ENCODE measurements at regions not wholly inside any gene's neighbourhood (a gene's known extent, or its start where the extent isn't known, plus 50 kb on each side); places are given as distances from the start of the nearest gene placed in this dataset.

- no peak for DNase-seq (ENCODE audit: low spot score)
Observed at GRCh38 chr4:177696438-177696966, 254.3 kb upstream of the AGA start.

DNA sequence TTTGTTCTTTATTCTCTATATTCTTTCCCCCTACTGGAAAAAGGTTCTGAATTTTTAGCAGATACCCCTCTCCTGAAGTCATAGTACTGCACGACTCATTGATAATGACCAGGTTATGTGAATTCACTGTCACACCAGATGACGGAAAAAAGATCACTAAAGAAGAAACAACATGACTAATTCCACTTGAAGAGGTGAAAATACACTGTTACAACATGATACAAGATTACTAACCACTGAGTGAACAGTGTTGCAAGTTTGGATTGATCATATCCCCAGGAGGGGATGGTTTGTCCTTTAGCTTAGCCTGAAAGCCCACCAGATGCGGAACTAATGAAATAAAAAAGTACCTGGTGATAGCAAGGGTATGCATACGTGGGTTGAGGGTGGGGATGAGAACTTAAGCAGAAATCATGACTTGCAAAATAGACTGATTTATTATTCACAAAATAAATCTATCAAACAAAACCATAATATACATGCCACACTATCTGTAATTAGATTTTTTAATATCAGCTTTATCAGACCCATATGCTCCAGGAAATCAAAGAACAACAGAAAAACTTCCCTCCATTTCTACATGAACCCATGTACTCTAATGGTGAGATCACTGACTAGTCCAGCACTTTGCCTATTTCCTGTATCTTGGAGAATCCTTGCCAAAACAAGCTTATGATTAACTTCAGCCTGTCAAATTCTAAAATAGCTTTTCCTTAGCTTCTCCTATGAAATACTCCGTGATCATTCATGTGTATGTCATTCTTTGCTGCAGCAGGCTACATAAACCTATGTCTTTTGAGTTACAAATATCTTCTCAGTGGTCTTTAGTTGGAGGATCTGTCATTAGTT, 257.4 kb upstream of the AGA start:
- no peak for DNase-seq (ENCODE audit: low spot score)

- DNase-seq (ENCODE audit: low spot score): no peak
Observed at GRCh38 chr4:177706916-177707315, 264.7 kb upstream of the AGA start.

DNA sequence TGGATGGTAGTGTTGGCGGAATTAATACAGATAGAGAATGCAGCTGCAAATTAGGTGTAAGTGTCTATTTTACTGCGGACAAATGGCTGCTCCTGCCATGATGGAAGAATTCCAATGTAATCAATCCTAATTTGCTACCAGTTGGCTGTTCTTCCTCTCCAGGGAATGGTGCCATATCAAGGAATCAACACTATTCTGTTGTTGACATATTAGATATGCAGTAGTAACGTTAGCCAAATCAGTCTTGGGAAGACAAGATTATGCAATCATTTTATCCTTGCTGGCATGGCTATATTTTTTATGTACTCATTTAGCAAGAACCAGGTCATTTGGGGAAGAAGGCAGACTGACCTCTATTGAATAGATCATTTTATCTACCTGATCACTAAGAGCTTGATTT, 271.2 kb upstream of the AGA start:
- no peak for DNase-seq (ENCODE audit: low spot score)

- DNase-seq (ENCODE audit: low spot score): no peak
Observed at GRCh38 chr4:177717407-177717806, 275.2 kb upstream of the AGA start.

- DNase-seq (ENCODE audit: low spot score): no peak
Observed at GRCh38 chr4:177718514-177718913, 276.3 kb upstream of the AGA start.

DNA sequence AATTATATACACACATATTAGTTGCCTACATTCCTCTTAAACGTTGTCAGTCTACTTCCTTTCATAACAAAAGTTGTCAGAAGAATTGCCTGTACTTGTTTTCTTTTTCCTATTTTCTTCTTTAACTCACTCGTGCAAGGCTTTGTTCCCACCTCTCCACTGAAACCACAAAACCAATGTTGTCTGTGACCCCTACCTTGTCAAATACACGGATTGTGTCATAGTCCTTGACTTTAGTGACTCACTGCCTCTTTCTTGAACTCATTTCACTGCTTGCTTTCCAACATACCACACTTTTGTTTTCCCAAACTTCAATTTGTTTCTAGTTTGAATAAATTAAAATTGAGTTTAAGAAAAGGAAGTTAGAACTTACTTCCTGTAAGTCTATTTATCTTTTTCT, 283.9 kb upstream of the AGA start:
- DNase-seq (ENCODE audit: low spot score): no peak

DNA sequence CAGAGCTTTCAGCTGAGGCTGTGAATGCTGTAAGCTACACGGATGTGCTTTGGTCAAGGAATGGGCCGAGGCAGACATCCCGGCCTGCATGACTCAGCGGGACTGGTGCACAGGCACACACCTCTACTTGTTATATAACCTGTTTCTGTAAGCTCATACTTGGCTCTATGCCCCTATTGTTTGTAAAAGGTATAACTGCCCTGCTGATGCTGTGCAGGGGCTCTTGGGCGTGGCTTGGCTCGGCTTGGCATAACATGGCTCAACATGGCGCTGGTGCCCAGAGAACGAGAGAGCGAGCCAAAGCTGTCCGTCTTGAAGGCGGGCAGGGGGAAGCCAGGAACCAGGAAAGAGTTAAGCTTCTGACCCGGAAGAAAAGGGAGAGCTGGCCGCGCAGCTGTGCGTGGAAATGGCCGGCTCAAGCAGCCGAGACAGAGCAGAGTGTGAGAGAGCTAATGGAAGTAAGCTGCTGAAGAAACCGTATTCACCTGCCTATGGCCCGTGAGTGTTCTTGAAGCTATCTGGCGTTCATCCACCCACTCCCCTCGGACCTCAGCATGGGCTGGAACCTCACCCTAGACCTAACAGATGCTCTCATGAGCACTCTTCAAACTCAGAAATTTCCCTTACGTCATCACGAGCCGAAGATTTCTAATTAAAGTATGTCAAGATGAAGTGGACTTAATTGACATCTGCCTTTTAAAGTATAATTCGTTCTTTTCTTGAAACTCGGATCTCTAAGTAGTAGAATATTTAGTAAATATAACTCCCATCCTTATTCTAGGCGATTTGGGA, 286.3 kb upstream of the AGA start:
- no peak for DNase-seq (ENCODE audit: low spot score)

GRCh38 chr4:177729681-177730080, 287.4 kb upstream of the AGA start:
- DNase-seq (ENCODE audit: low spot score): no peak

DNA sequence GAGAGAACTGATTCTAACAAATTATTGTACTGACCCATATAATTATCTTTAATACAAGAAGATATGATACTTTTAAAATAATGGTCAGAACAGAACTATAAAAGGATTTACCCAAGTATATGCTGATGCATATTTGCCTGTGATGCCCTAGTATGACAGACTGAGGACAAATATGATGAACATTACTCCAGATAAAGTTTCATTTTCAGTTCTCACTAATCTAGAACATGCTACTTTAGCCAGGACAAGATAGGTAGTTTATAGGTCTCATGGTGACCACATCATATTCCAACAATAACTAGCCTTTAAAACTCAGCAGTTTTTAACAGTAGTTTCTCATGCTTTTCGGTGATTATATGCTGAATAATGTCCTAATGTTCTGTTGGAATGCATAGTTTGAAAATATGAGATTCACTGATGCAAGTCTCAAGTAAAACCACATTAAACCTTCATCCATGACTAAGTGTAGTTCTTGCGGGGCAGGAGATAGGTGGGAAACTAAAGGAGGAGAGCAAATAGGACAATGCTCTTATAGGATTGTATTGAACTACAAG, 295.2 kb upstream of the AGA start:
- no peak for DNase-seq (ENCODE audit: low spot score)

GRCh38 chr4:177740563-177740962, 298.3 kb upstream of the AGA start:
- DNase-seq (ENCODE audit: low spot score): no peak

- DNase-seq (ENCODE audit: low spot score): no peak
Observed at GRCh38 chr4:177759729-177760128, 317.5 kb upstream of the AGA start.

DNA sequence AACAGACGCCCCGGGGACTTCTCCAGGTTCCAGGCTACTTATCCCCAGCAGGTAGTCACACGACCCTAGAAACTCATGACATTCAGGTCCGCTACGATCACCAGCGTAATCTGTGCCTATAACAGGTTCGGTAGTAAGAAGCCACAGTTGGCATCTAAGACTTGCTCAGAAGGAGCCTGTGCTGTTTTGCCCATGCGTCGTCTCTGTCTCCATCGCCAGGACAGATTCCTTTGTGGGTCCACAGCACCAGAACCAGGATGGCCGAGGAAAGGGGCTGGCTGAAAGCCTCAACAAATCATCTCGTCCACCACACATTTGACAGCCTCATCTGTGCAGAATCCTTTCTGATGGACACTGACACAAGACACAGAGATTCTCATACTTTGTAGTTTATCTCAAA, 319.5 kb upstream of the AGA start:
- DNase-seq (ENCODE audit: low spot score): no peak

DNA sequence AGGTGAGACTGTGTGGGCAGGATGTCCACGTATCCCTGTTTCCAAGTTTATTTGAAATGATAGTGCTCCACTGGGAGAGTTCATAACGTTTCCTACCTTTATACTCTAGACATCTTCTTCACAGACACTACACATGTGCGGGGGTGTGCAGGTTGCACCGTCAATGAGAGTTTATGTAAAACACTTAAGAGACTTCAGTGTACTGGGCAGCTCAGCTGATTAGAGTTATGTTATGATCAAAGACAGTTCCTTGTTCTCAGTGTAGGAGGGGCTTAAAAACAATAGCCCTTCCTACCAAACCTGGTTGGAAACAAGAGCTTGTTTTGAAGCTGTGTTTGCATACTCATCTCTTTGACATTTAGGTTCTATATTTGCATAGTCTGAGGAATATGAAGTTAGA, 326.9 kb upstream of the AGA start:
- DNase-seq (ENCODE audit: low spot score): no peak

DNA sequence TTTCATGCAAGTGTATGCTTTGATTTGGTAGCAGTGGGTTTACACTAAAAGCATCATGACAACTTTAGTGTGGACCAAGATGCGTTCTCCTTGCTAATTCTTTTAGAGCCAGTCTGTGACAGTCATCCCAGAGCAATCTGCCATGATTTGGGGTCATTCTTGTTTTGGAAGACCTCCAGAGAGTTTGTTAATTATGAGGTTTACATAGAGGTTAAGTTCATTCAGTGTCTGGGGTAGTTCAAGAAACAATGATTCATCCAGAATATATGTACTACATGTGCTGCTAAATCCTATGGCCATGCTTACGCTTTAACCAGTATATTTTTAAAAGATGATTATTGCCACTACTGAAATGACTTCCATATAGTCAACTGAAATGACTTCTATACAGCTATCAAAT, 328.5 kb upstream of the AGA start:
- no peak for DNase-seq (ENCODE audit: low spot score)

DNA sequence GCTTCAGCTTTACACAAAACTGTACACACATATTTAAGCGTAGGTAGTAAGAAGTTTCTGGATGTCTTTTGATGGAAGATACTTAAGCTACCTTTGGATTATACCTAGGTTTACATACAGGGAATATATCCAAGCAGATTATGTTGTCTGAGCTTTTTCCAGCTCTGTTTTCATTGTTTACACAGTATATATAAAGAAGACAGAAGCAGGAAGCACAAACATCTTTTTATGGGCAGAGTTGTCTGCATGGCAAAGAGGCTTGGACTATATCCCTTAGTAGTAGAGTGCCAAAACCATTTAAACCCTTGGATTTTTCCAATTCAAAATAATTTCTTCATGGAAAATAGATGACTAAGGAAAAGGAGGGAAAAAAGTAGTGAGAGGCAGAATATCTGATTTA, 329.4 kb upstream of the AGA start:
- DNase-seq (ENCODE audit: low spot score): no peak

- no peak for DNase-seq (ENCODE audit: low spot score)
Observed at GRCh38 chr4:177778623-177779022, 336.4 kb upstream of the AGA start.

- no peak for DNase-seq (ENCODE audit: low spot score)
Observed at GRCh38 chr4:177785000-177785399, 342.8 kb upstream of the AGA start.

- no peak for DNase-seq (ENCODE audit: low spot score)
Observed at GRCh38 chr4:177789610-177790009, 347.4 kb upstream of the AGA start.

- no peak for DNase-seq (ENCODE audit: low spot score)
Observed at GRCh38 chr4:177791188-177791587, 349.0 kb upstream of the AGA start.

- no peak for DNase-seq (ENCODE audit: low spot score)
Observed at GRCh38 chr4:177796841-177797240, 354.6 kb upstream of the AGA start.

DNA sequence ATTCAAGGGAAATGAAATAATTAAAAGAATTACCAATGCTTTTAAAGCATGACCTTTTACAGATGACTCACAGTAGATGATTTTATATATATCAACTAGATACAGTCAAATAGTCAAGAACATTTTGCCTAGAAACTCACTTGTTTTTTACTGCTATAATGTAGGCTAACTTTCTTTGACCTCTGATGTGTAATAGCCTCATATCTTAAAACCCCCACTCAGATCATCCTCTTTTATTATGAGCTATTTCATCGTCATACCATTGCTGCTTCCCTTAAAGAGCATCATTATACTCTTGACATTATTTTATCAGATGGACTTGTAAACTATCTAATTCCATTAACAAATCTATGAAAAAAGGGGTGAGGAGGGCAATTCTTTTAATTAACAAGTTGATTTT, 355.9 kb upstream of the AGA start:
- no peak for DNase-seq (ENCODE audit: low spot score)

- no peak for DNase-seq (ENCODE audit: low spot score)
Observed at GRCh38 chr4:177802162-177802561, 359.9 kb upstream of the AGA start.

All from left forelimb (tissue), 1 donor.